Head of caudate nucleus (tissue), 42 donors: ENCODE measurements at regions not wholly inside any gene's neighbourhood (a gene's known extent, or its start where the extent isn't known, plus 50 kb on each side); places are given as distances from the start of the nearest gene placed in this dataset.
"Not testable (repeated sequence)": the region's sequence is repeated elsewhere in the genome, so short reads cannot be mapped to it uniquely, and the experiment has no call there.

Experiments used
- DNase-seq, 42 donors: peaks; one replicate each; pipeline versions ENCODE4 v3.0.0 to v3.0.0-alpha.2; 2020 to 2021; ENCODE audit warnings: mixed read lengths in 7 of 42
- intact Hi-C: fragments of 100-400 bp; cut with DNase I; formaldehyde crosslinking; loops from one replicate; pipeline ENCODE4 v1.15.0; 2022

DNA sequence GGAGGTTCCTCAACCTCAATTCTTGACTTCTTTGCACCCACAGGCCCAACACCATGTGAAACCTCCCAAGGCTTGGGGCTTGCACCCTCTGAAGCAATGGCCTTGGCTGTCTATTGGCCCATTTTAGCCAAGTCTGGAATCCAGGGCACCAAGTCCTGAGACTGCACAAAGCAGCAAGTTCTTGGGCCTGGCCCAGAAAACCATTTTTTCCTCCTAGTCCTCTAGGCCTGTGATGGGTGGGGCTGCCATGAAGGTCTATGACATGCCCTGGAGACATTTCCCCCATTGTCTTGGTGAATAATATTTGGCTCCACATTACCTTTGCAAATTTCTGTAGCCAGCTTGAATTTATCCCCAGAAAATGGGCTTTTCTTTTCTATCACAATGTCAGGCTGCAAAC is 849.6 kb upstream of the MANEA start:
- intact Hi-C loops, result no loop called here
- DNase-seq, result no peak

- intact Hi-C loops, result no loop called here
Observed at GRCh38 chr6:94721459-94721858, 855.9 kb upstream of the MANEA start.

DNA sequence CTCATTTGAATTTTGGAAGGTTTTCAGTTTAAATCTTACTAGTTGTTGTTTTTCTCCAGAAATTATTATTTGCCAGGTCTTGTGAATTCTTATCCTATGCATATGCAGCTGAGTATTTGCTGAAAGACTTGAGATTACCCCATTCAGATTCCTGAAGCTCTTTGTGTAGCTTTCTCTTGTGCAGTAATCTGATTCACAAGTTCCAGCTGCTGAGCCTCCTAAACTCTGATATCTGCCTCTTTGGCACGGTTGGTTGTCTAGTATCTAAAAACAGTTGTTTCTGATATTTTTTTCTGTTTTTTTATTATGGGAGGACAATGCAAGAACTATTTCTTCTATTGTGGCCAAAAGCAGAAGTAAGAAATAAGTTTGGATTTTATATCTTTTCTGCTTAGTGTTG is 863.9 kb upstream of the MANEA start:
- no peak for DNase-seq
- intact Hi-C loops, result no loop called here

More at GRCh38 chr6:94721459-94721858, 855.9 kb upstream of the MANEA start:
- no peak for DNase-seq

- intact Hi-C loops, result no loop called here
- no peak for DNase-seq
Observed at GRCh38 chr6:94698773-94699172, 878.6 kb upstream of the MANEA start.

GRCh38 chr6:94687255-94687654 is 890.1 kb upstream of the MANEA start:
- intact Hi-C loops, DNase-seq: not testable (repeated sequence)

DNA sequence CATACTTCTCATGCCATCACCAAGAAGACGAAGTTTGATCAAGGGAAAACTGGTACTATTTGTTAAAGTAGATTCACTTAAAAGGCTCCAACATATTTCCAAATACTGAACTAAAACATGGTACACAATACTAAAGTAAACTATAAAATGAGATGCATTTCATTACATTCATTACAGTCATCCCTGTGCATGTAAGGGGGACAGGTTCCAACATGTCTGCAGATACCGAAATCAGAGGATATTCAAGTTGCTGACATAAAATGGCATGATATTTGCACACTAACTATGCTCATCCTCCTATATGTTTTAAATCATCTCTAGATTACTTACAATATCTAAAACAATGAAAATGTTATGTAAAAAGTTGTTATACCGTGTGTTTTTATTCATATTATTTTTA is 893.9 kb upstream of the MANEA start:
- intact Hi-C loops, result no loop called here
- no peak for DNase-seq

- intact Hi-C loops, result no loop called here
Observed at GRCh38 chr6:94680669-94681212, 896.6 kb upstream of the MANEA start.

GRCh38 chr6:94673251-94673650 is 904.1 kb upstream of the MANEA start:
- intact Hi-C loops, result no loop called here
- DNase-seq, result no peak

More at GRCh38 chr6:94680669-94681212, 896.6 kb upstream of the MANEA start:
- DNase-seq, result no peak

DNA sequence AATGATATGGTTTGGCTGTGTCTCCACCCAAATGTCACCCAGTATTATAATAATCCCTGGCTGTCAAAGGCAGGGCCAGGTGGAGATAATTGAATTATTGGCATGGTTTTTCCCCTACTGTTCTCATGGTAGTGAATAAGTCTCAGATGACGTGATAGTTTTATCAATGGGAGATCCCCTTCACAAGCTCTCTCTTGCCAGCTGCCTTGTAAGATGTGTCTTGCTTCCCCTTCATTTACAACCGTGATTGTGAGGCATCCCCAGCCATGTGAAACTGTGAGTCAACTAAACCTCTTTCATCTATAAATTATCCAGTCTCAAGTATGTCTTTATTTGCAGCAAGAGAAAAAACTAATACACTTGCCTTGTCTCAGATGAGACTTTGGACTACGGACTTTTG is 907.3 kb upstream of the MANEA start:
- DNase-seq, result no peak
- intact Hi-C loops, result no loop called here

GRCh38 chr6:94668876-94669275 is 908.5 kb upstream of the MANEA start:
- no peak for DNase-seq
- intact Hi-C loops, result no loop called here

DNA sequence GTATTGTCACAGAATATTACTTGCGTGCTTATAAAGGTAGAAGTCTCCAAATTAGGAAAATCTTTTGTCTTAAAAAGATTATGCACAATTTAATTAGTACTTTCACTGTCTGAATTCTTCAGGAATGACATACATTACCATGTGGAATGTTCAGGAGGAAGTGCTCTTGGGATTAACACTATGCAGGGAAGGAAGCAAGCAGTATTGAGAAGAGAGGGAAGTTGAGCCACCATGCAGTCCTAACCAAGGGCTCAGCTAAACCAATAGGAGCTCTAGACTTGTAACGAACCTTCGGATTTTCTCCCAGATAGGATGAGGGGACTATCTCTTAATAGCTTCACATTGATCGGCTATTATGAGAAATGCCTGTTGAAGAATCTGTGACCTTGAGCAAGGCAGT is 918.4 kb upstream of the MANEA start:
- intact Hi-C loops, result no loop called here
- no peak for DNase-seq

GRCh38 chr6:94651239-94651638 is 926.1 kb upstream of the MANEA start:
- intact Hi-C loops, result no loop called here

GRCh38 chr6:94645191-94645590 is 932.1 kb upstream of the MANEA start:
- intact Hi-C loops, result no loop called here
- DNase-seq, result no peak

More at GRCh38 chr6:94651239-94651638, 926.1 kb upstream of the MANEA start:
- no peak for DNase-seq

DNA sequence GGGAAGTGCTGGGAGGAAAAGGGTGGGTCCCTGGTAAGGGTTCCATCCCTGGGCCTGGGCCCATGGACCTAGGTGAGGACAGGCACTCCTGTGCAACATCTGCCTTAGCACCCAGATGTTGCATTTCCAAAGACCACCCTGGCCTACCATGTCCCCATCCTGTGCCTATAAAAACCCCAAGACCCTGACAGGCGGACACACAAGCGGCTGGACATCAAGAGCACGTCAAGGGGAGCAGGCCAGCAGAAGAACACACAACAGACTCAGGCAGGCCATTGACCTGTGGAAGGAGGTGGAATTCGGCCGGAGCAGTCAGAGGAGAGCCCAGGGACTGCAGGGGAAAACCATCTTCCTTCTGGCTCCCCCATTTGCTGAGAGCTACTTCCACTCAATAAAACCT is 937.8 kb upstream of the MANEA start:
- DNase-seq, result no peak
- intact Hi-C loops, result no loop called here

DNA sequence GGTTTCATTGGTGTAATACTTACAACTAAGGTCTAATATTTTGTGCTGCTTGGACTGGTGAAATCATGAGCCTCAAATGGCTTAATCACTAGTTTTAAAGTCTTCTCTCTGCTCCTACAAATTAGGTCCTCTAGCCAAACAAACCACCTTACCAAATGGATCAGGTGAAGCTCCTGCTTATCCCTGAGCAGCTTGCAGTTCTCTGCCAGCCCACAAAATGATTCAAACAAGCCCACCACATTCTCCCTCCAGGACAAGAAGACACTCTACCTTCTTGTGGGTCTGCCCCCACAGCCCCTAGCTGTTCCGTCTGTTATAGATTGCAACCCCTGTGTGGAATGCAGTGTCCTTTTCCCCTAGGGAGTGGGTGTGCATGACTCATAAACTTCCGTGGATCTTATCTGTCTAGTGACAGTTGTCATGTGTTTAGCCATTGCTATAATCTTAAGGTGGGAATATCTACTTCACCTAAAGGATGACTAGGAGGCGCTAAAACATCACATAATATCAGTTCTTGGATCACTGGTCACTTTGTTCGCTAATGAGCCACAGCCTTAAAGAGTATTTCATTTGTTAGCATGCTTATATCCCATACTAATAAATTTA is 940.5 kb upstream of the MANEA start:
- peak in 2 of 42 donors; percentile 12 to 17 for DNase-seq

GRCh38 chr6:94623586-94623985 is 953.7 kb upstream of the MANEA start:
- intact Hi-C loops, result no loop called here
- DNase-seq, result no peak

More for the DNA sequence above, 940.5 kb upstream of the MANEA start:
- intact Hi-C loops, result no loop called here

GRCh38 chr6:94622783-94623182 is 954.6 kb upstream of the MANEA start:
- no peak for DNase-seq
- intact Hi-C loops, result no loop called here

- intact Hi-C loops, result no loop called here
- no peak for DNase-seq
Observed at GRCh38 chr6:94600636-94601035, 976.7 kb upstream of the MANEA start.

- intact Hi-C loops, result no loop called here
- DNase-seq, result no peak
Observed at GRCh38 chr6:94597487-94597886, 979.8 kb upstream of the MANEA start.

- intact Hi-C loops, result no loop called here
- DNase-seq, result no peak
Observed at GRCh38 chr6:94590416-94590815, 986.9 kb upstream of the MANEA start.

- DNase-seq, result no peak
- intact Hi-C loops, result no loop called here
Observed at GRCh38 chr6:94588301-94588700, 989.0 kb upstream of the MANEA start.
